ENCODE measurements at regions not wholly inside any gene's neighbourhood (a gene's known extent, or its start where the extent isn't known, plus 50 kb on each side); places are given as distances from the start of the nearest gene placed in this dataset.
"Not testable (repeated sequence)": the region's sequence is repeated elsewhere in the genome, so short reads cannot be mapped to it uniquely, and the experiment has no call there.

DNA sequence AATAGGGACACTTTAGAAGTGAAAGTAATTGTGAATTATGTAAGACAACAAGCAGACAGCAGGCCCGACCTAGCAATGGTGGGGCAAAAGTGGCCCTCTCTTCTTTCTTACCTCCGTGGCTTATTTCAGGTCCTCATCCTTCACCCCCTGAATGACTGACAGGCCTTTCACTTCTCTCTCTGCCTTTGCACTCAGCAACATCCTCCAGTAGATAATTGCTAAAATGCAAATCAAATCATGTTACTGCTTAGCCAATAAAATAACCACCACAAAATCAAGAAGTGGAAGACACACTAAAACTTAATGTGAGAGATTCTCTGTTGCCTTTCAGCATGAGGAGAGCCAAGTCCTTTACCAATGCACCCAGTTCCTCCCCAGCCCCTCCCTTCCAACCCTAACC, 274.6 kb upstream of the ZNF32 start:
- H3K4me3 Mint-ChIP-seq, result no peak overlapping the region
- H3K4me1 Mint-ChIP-seq, result no peaks in the 10 kb centered on the region
- DNase-seq, result no peak
- peaks cover 0 to 5% (median 3%) of the 10 kb centered on the region in 7 donors for H3K9me3 Mint-ChIP-seq
- no peak overlapping the region for H3K27ac Mint-ChIP-seq
- H3K27me3 Mint-ChIP-seq, result peaks cover 0 to 16% (median 9%) of the 10 kb centered on the region in 3 donors
- H3K36me3 Mint-ChIP-seq, result no peaks in the 10 kb centered on the region
- no peak for ATAC-seq (ENCODE audit: low read depth in 2 of 2)

DNA sequence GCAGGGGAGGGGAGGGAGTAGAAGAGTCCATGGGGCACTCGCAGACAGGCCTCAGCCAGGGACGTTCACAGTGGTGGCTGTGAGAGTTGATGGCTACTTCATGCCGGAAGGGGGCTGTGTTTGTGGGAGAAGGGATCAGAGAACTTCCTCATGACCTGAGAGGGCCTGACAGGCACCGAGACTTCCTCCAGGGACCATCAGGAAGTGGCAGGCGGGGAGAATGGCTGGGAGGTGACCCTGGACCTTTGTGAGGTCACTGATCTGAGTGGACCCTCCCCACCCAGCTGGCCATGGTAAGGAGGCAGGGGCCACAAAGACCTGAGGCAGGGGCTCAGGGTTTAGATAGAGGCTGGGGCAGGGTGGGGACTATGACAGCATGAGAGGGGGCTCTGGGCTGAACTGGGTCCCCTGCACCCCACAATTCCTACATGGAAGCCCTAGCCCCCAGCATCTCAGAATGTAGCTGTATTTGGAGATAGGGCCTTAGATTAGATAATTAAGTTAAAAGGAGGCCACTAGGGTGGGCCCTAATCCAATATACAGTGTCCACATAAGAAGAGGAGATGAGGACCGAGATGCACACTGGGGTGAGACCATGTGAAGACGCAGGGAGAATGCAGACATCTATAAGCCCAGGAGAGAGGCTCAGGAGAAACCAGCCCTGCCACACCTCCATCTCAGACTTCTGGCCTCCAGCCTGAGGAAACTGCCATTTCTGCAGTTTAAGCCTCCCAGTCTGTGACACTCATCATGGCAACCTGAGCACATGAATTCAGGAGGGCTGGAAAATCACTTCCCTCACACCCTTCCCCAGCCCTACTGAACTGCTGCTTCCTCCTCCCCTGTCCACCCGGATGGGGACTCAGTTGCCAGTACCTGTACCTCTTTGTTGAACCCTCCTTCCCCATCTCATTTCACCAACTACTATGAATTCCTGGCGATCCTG, 273.9 kb upstream of the ZNF32 start:
- Mint-ChIP-seq H3K4me1 (no peaks in the 10 kb centered on the region), H3K9me3 (peaks cover 0 to 9% (median 5%) of the 10 kb centered on the region in 7 donors), H3K27me3 (peaks cover 0 to 20% (median 9%) of the 10 kb centered on the region in 3 donors), H3K36me3 (no peaks in the 10 kb centered on the region), H3K4me3 (peak overlapping the region in 1 of 8 donors; percentile 29), H3K27ac (no peak overlapping the region)
- DNase-seq (no peak), ATAC-seq (ENCODE audit: low read depth in 2 of 2) (no peak)

DNA sequence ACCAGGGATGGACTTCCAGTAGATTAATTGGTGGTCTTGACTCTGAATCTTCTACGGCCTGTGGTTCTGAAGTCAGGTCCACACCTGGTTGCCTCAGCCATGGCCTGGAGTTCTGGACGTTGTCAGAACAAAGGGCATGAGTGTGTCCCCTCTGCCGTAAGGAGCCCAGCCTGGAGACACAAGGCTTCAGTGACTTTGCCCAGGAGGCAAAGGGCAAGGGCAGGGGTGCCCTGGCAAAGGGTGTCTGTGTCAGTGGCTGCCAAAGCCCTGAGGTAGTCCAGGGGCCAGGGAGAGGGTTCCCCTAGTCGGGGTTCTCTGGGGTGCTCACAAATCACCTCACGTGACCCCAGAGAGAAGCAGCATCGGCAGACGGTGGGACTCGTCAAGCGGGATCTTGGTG, 273.2 kb upstream of the ZNF32 start:
- ATAC-seq (ENCODE audit: low read depth in 2 of 2) (no peak), DNase-seq (no peak)
- Mint-ChIP-seq H3K4me1 (no peaks in the 10 kb centered on the region), H3K9me3 (peaks cover 0 to 9% (median 5%) of the 10 kb centered on the region in 7 donors), H3K36me3 (no peaks in the 10 kb centered on the region), H3K27ac (no peak overlapping the region), H3K27me3 (peaks cover 0 to 23% (median 9%) of the 10 kb centered on the region in 3 donors), H3K4me3 (no peak overlapping the region)

DNA sequence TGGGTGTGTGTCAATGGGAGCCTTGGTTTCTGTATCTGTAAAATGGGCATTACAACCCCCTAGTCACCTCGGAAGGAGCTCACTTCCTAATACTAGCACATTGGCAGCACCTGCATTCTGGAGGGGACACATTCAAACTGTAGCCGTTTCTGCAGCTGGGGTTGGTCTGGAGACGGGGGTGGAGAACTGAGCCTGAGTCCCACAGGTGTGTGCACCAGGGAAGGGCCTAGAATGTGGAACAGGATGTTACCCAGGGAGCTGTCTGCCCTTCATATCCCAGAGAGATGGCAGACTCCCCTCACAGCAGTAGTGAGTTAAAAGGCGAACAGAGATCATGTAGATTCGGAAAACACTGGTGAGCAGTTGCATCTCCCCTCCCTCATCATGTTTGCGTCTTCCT, 272.8 kb upstream of the ZNF32 start:
- Mint-ChIP-seq H3K9me3 (peaks cover 0 to 12% (median 8%) of the 10 kb centered on the region in 7 donors), H3K4me3 (no peak overlapping the region), H3K4me1 (no peaks in the 10 kb centered on the region), H3K27me3 (peaks cover 0 to 23% (median 9%) of the 10 kb centered on the region in 3 donors), H3K36me3 (no peaks in the 10 kb centered on the region), H3K27ac (no peak overlapping the region)
- DNase-seq, result no peak
- no peak for ATAC-seq (ENCODE audit: low read depth in 2 of 2)

DNA sequence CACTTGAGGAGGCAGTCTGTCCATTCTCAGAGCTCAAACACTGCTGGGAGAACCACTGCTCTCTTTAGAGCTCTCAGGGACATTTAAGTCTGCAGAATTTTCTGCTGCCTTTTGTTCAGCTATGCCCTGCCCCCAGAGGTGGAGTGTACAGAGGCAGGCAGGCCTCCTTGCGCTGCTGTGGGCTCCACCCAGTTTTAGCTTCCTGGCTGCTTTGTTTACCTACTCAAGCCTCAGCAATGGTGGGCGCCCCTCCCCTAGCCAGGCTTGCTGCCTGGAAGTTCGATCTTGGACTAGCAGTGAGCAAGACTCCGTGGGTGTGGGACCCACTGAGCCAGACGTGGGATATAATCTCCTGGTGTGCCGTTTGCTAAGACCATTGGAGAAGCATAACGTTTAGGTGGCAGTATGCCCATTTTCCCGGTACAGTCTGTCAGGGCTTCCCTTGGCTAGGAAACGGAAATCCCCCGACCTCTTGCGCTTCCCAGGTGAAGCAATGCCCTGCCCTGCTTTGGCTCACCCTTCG, 271.6 kb upstream of the ZNF32 start:
- H3K4me3 Mint-ChIP-seq; H3K36me3 Mint-ChIP-seq; ATAC-seq (ENCODE audit: low read depth in 2 of 2); H3K4me1 Mint-ChIP-seq; H3K27ac Mint-ChIP-seq; DNase-seq: not testable (repeated sequence)
- peaks cover 0 to 23% (median 9%) of the 10 kb centered on the region in 3 donors for H3K27me3 Mint-ChIP-seq
- H3K9me3 Mint-ChIP-seq, result peaks cover 0 to 12% (median 8%) of the 10 kb centered on the region in 7 donors

DNA sequence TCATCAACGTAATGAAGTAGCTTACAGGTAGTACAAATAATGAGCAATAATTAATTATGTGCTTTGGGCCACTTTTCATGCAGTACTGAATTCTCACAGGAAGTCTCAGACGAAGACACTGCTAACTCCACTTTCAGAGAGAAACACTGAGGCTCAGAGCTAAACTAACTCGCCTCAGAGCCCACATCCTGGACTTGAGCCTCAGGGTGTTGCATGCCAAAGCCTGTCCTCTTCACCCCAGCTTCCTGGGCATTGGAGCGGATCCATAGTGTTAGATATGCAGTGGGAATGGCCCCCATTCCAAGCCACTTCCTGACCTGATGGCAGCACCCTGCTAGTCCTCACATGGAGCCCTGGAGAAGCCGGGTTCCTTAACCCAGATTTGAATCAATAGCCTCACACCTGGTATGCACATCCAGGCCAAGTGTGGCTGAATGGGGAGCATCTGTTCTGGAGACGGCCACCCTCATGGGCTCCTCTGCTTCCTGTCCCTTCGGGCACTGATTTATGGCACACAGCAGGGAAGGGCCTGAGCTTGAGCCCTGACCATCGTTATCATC, 265.1 kb upstream of the ZNF32 start:
- no peak for DNase-seq
- no peaks in the 10 kb centered on the region for H3K4me1 Mint-ChIP-seq
- ATAC-seq (ENCODE audit: low read depth in 2 of 2), result no peak
- peaks cover 0 to 11% (median 0%) of the 10 kb centered on the region in 3 donors for H3K27me3 Mint-ChIP-seq
- H3K4me3 Mint-ChIP-seq, result no peak overlapping the region
- peaks cover 0 to 11% (median 4%) of the 10 kb centered on the region in 7 donors for H3K9me3 Mint-ChIP-seq
- H3K27ac Mint-ChIP-seq, result no peak overlapping the region
- no peaks in the 10 kb centered on the region for H3K36me3 Mint-ChIP-seq

DNA sequence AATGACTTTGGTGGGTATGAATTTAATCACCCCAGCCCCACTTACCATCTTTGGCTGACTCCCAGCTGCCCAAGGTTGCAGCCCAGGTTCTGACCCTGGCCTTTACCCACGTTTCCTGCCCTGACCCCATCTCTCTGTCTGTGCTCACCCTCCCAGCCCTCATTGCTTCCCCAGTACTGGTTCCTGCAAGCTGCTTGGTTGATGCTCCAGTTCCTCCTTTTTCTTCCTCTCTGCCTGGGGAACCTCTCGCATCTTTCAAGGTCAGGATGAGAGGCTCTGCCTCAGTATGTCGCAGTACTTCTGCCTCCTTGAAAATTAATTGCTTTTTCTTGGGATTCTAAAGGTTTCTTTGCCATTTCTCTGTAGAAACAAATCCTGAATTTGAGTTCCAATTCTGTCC, 263.8 kb upstream of the ZNF32 start:
- peaks cover 0 to 11% (median 4%) of the 10 kb centered on the region in 7 donors for H3K9me3 Mint-ChIP-seq
- peak overlapping the region in 1 of 6 donors; percentile 23 for H3K27ac Mint-ChIP-seq
- ATAC-seq (ENCODE audit: low read depth in 2 of 2), result no peak

DNA sequence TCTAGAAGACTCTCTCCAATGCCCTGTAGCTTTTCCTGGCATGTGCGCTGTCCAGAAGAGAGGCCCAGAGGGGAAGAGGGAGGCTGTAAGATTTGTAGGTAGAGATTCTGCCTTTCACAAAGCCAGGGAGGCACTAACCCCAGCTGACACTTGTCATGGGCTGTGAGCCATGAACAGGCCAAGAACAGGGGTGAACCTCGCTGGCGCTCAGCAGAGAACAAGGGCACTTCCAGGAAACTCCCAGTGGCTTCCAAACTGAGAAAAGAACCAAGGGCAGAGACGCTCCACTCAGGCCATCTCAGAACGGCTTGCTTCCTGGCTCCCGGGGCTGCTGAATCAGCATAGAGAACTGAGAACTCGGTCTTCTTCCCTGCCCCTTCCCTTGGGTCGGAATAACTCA, 257.8 kb upstream of the ZNF32 start:
- H3K4me3 Mint-ChIP-seq, result no peak overlapping the region
- H3K4me1 Mint-ChIP-seq, result no peaks in the 10 kb centered on the region
- H3K9me3 Mint-ChIP-seq, result no peaks in the 10 kb centered on the region
- DNase-seq (no peak), ATAC-seq (ENCODE audit: low read depth in 2 of 2) (no peak)
- peaks cover 6 to 10% (median 10%) of the 10 kb centered on the region in 3 donors for H3K27me3 Mint-ChIP-seq
- no peak overlapping the region for H3K27ac Mint-ChIP-seq
- H3K36me3 Mint-ChIP-seq, result no peaks in the 10 kb centered on the region

More for the DNA sequence above, 263.8 kb upstream of the ZNF32 start:
- no peaks in the 10 kb centered on the region for H3K36me3 Mint-ChIP-seq
- no peak for DNase-seq
- H3K4me1 Mint-ChIP-seq, result no peaks in the 10 kb centered on the region
- no peak overlapping the region for H3K4me3 Mint-ChIP-seq
- peaks cover 0 to 1% (median 0%) of the 10 kb centered on the region in 3 donors for H3K27me3 Mint-ChIP-seq

DNA sequence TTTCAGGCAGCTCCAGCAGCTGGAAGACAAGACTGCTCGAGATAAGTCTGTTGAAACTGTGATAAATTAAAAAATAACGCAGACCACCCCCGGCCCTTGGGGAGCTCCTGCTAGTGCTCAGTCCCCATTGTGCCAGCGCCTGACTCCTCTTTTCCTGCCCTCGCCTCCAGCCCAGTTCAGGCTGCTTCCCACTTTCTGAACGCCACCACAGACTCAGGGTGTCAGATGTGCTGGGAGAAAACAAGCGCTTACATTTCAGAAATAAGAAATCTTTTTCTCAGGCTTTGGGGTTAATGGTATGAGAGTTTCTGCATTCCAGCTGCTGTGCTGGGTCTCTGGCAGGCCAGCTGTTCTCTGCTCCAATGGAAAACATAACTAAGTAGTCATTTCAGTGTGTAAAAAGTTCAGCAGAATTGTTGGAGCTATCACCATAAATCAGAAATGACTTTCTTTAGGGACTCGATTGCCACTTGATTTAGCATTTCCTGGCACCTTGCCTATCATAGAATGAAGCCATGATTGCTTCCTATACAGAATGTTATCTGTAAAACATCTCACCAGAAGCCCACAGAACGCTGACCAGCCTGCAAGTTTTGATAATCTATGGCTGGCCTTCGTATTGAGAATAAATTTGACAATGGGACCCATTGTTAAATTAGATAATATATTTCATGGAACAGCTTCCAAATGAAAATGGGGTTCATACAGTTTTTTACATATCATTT, 257.0 kb upstream of the ZNF32 start:
- ATAC-seq (ENCODE audit: low read depth in 2 of 2), result no peak
- no peak for DNase-seq
- peaks cover 6 to 10% (median 10%) of the 10 kb centered on the region in 3 donors for H3K27me3 Mint-ChIP-seq
- H3K4me1 Mint-ChIP-seq, result no peaks in the 10 kb centered on the region
- no peaks in the 10 kb centered on the region for H3K9me3 Mint-ChIP-seq
- H3K36me3 Mint-ChIP-seq, result no peaks in the 10 kb centered on the region
- no peak overlapping the region for H3K4me3 Mint-ChIP-seq
- no peak overlapping the region for H3K27ac Mint-ChIP-seq

DNA sequence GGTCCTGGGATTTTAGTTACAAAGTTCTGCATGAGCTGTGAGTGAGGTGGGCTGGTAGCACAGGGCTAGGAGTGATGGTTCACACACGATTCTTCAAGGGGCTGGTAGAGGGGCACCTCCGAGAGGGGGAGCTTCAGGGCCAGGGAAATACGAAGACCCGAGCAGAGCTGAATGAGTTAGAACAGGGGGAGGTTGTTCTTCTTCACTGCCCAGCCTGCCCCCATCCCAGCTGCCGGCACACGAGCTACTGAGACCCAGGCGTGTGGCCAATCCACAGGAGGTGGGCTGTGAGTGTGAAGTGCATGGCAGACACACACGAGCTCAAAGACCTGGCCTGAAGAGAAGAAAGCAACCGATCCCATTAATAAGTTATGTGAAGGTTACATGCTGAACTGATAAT, 256.2 kb upstream of the ZNF32 start:
- ATAC-seq (ENCODE audit: low read depth in 2 of 2) (no peak), DNase-seq (no peak)
- Mint-ChIP-seq H3K27ac (no peak overlapping the region), H3K4me1 (no peaks in the 10 kb centered on the region), H3K36me3 (no peaks in the 10 kb centered on the region), H3K27me3 (peaks cover 6 to 10% (median 10%) of the 10 kb centered on the region in 3 donors), H3K9me3 (no peaks in the 10 kb centered on the region), H3K4me3 (no peak overlapping the region)

DNA sequence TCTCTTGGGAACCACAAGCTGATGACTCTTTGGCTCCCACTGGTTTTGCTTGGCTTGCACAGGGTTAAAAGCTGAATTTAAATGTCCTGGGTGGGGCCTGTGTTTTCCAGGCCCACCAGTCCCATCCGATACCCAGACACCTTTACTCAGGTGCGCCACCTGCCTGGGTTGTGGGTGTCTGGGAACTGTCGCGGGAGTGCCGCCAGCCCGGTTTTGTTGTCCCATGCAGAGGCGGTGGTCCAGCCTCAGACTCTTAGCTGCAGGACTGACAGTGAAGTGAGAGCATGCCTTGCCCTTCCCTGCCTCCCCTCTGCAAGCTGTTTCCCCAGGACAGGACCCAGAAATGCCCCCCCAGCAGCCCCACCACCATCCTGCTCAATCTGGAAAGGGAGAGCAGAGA, 255.6 kb upstream of the ZNF32 start:
- DNase-seq, result no peak
- Mint-ChIP-seq H3K4me3 (no peak overlapping the region), H3K4me1 (no peaks in the 10 kb centered on the region), H3K27me3 (peaks cover 6 to 10% (median 10%) of the 10 kb centered on the region in 3 donors), H3K27ac (no peak overlapping the region), H3K36me3 (no peaks in the 10 kb centered on the region), H3K9me3 (no peaks in the 10 kb centered on the region)
- no peak for ATAC-seq (ENCODE audit: low read depth in 2 of 2)

DNA sequence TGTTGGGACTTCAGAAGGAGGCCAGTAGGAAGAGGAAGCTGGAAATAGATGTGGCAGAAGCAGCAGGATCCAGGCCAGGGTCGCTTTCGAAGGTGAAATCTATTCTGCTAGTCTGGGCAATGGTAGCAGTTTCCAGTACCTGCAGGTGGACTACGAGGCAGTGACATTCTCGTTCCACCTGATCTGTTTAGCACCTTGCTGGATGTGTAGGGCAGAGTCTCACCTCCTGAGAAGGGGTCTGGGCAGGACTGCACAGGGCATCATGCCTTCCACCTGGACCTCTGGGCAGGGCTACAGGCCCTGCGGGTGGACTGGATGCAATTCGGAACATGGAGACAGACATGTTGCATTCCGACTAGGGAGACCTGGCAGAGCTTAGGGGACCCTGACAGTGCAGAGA, 254.8 kb upstream of the ZNF32 start:
- Mint-ChIP-seq H3K9me3 (no peaks in the 10 kb centered on the region), H3K27ac (peak overlapping the region in 1 of 6 donors; percentile 34)

DNA sequence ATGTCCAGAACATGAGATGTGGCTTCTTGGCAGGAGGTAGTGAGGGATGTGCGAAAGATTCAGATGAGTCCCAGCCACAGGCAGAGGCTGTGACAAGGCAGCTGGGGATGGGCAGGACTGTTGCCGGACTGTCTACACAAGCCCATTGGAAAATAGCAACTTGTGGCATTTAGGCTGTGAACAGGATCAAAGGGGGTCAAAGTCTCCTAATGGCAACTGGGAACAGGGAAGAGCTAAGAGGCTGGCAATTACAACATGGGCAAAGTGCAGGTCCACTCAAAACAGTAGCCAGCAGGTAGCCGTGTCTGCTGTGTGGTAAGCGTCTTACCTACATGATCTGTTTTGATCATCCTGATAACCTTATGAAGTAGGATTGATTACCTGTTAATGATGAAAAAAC, 254.2 kb upstream of the ZNF32 start:
- Mint-ChIP-seq H3K27ac (no peak overlapping the region), H3K4me1 (no peaks in the 10 kb centered on the region), H3K9me3 (no peaks in the 10 kb centered on the region), H3K27me3 (peaks cover 6 to 10% (median 10%) of the 10 kb centered on the region in 3 donors), H3K4me3 (no peak overlapping the region), H3K36me3 (no peaks in the 10 kb centered on the region)
- ATAC-seq (ENCODE audit: low read depth in 2 of 2) (no peak), DNase-seq (no peak)

More for the DNA sequence above, 254.8 kb upstream of the ZNF32 start:
- ATAC-seq (ENCODE audit: low read depth in 2 of 2) (no peak), DNase-seq (no peak)
- Mint-ChIP-seq H3K36me3 (no peaks in the 10 kb centered on the region), H3K27me3 (peaks cover 6 to 10% (median 10%) of the 10 kb centered on the region in 3 donors), H3K4me1 (no peaks in the 10 kb centered on the region), H3K4me3 (no peak overlapping the region)
